ENCODE measurements at regions not wholly inside any gene's neighbourhood (a gene's known extent, or its start where the extent isn't known, plus 50 kb on each side); places are given as distances from the start of the nearest gene placed in this dataset.
A peak's percentile ranks its signal among the peaks of the same experiment; 100 is the strongest.

GRCh38 chrX:143788265-143788664 lies 67.7 kb upstream of the SPANXN2 start:
- peak in 1 of 2 donors; percentile 33 for TF ChIP-seq CTCF (conservative IDR thresholded peaks at IDR 0.05 in 1 of 2, IDR thresholded peaks at IDR 0.05 in 1 of 2; ENCODE audit: low read depth in 1 of 2, low read length in 2 of 2)
- no peak for TF ChIP-seq EZH2 (IDR thresholded peaks at IDR 0.05; ENCODE audit: low read length, missing control alignments)
